ENCODE measurements at regions not wholly inside any gene's neighbourhood (a gene's known extent, or its start where the extent isn't known, plus 50 kb on each side); places are given as distances from the start of the nearest gene placed in this dataset.

- DNase-seq, result no peak
- H3K9me3 ChIP-seq, result no peaks in the 10 kb centered on the region
- 79 to 85% methylated on average over 3 of the region's 3 CpGs for WGBS, 2 donors
- no peaks in the 10 kb centered on the region for H3K36me3 ChIP-seq
- TF ChIP-seq CTCF (IDR thresholded peaks at IDR 0.05), result no peak
- TF ChIP-seq POLR2A (IDR thresholded peaks at IDR 0.05), result no peak
- no peaks in the 10 kb centered on the region for H3K27me3 ChIP-seq
- H3K4me1 ChIP-seq, result no peaks in the 10 kb centered on the region
- H3K4me3 ChIP-seq (replicated peaks in 1 of 3), result no peak overlapping the region
- intact Hi-C loops (cut with DNase I), result no loop called here
- no peak overlapping the region for H3K27ac ChIP-seq
Observed at GRCh38 chr17:53314521-53314920, 508.2 kb upstream of the KIF2B start.

GRCh38 chr17:53313746-53314145, 509.0 kb upstream of the KIF2B start:
- Histone ChIP-seq H3K27me3 (no peaks in the 10 kb centered on the region), H3K4me1 (no peaks in the 10 kb centered on the region), H3K36me3 (no peaks in the 10 kb centered on the region), H3K9me3 (no peaks in the 10 kb centered on the region), H3K27ac (no peak overlapping the region), H3K4me3 (replicated peaks in 1 of 3) (no peak overlapping the region)
- no peak for DNase-seq
- no peak for TF ChIP-seq CTCF (IDR thresholded peaks at IDR 0.05)
- no peak for TF ChIP-seq POLR2A (IDR thresholded peaks at IDR 0.05)
- 75 to 77% methylated on average over 2 of the region's 2 CpGs for WGBS, 2 donors
- intact Hi-C loops (cut with DNase I), result no loop called here

- DNase-seq, result no peak
- 84 to 85% methylated on average over 1 of the region's 1 CpG for WGBS, 2 donors
- no peak for TF ChIP-seq CTCF (IDR thresholded peaks at IDR 0.05)
- TF ChIP-seq POLR2A (IDR thresholded peaks at IDR 0.05), result no peak
- no peaks in the 10 kb centered on the region for H3K4me1 ChIP-seq
- no peaks in the 10 kb centered on the region for H3K9me3 ChIP-seq
- H3K4me3 ChIP-seq (replicated peaks in 1 of 3), result no peak overlapping the region
- intact Hi-C loops (cut with DNase I), result no loop called here
- no peaks in the 10 kb centered on the region for H3K27me3 ChIP-seq
- H3K27ac ChIP-seq, result no peak overlapping the region
- H3K36me3 ChIP-seq, result no peaks in the 10 kb centered on the region
Observed at GRCh38 chr17:53278466-53278865, 544.3 kb upstream of the KIF2B start.

- Histone ChIP-seq H3K36me3 (no peaks in the 10 kb centered on the region), H3K27me3 (no peaks in the 10 kb centered on the region), H3K4me3 (replicated peaks in 1 of 3) (no peak overlapping the region), H3K9me3 (no peaks in the 10 kb centered on the region), H3K27ac (no peak overlapping the region), H3K4me1 (no peaks in the 10 kb centered on the region)
- intact Hi-C loops (cut with DNase I), result no loop called here
- WGBS, 2 donors, result 76 to 80% methylated on average over 2 of the region's 2 CpGs
- TF ChIP-seq POLR2A (IDR thresholded peaks at IDR 0.05) (no peak), CTCF (IDR thresholded peaks at IDR 0.05) (no peak)
- DNase-seq, result no peak
Observed at GRCh38 chr17:53273126-53273525, 549.6 kb upstream of the KIF2B start.

- H3K27ac ChIP-seq, result no peak overlapping the region
- no peak for TF ChIP-seq CTCF (IDR thresholded peaks at IDR 0.05)
- TF ChIP-seq POLR2A (IDR thresholded peaks at IDR 0.05), result no peak
- WGBS, 2 donors, result 73% methylated on average over 1 of the region's 1 CpG
- DNase-seq, result no peak
- no peaks in the 10 kb centered on the region for H3K27me3 ChIP-seq
- intact Hi-C loops (cut with DNase I), result no loop called here
- no peaks in the 10 kb centered on the region for H3K4me1 ChIP-seq
- no peak overlapping the region for H3K4me3 ChIP-seq (replicated peaks in 1 of 3)
- no peaks in the 10 kb centered on the region for H3K9me3 ChIP-seq
- H3K36me3 ChIP-seq, result no peaks in the 10 kb centered on the region
Observed at GRCh38 chr17:53270936-53271335, 551.8 kb upstream of the KIF2B start.

Data from thyroid gland (tissue), 4 donors.